HG02588 (cell line): ENCODE measurements at regions not wholly inside any gene's neighbourhood (a gene's known extent, or its start where the extent isn't known, plus 50 kb on each side); places are given as distances from the start of the nearest gene placed in this dataset.

Experiments
- ATAC-seq: cut with Tn5 transposase; IDR thresholded peaks from one replicate; pipeline ENCODE4 v1.9.1; 2021; ENCODE audit warnings: mild to moderate bottlenecking, moderate library complexity; ENCODE audit not compliant: unreplicated experiment

- no peak for ATAC-seq
Observed at GRCh38 chr11:71078482-71078881, 173.9 kb downstream of the SHANK2 start.

- ATAC-seq: no peak
Observed at GRCh38 chr11:71076525-71077304, 175.7 kb downstream of the SHANK2 start.

DNA sequence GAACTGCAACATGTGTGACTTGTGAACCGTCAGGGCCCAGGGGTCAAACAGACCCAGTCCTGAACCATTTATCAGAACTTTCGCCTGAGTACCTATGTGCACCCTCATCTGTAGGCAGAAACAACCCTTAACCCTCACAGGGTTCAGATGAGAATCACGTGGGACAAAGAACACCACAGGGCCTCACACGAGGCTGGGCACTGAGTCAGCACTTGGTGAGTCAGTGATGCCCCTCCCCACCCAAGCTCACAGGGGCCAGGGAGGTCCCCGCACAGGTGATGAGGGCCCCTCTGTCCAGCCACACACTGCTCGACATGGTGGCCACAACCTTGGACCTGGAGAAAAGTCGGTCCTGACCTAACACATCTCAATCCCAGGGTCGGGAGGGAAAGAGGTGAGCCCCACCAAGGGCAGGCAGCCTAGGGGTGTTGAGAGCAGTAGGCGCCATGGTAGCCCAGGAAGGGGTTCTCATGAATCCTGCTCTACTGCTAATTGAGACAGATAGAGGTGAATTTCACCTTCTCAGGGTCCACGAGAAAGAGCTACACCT is 176.4 kb downstream of the SHANK2 start:
- ATAC-seq: no peak

GRCh38 chr11:71075116-71075720 is 177.2 kb downstream of the SHANK2 start:
- no peak for ATAC-seq

DNA sequence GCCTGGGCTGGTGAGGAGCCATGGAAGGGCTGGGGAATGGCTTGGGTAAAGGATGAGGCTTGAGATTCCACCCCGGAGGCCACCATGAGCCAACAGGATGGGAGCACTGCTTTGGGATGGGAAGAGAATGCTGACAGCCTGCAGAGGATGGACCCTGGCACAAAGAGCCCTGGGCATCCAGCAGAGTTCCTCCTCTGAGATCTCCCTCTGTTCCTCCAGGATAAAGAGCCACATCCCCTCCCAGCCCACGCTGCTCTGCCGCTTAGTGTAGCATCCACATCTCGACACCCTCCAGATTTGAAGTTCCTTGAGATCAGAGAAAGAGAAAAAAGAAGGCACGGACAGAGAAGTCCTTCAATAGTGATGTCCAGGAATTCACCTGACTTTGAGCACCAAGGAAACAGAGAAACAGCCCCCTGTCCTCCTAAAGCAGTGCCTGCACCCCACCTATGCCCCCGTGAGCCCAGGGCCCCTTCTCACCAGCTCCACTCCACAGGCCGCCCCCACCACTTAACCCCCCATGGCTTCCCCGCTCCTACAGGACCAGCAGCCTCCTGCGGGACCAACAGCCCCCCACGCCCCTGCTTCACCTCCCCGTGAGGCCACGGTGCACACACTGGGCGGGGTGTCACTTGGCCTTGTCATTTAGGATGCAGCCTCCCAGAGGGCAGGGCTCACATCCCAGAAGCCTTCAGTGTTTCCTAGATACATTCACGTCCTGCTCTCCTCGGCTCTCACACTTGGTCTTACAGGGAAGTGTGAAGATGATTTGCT is 180.5 kb downstream of the SHANK2 start:
- no peak for ATAC-seq

DNA sequence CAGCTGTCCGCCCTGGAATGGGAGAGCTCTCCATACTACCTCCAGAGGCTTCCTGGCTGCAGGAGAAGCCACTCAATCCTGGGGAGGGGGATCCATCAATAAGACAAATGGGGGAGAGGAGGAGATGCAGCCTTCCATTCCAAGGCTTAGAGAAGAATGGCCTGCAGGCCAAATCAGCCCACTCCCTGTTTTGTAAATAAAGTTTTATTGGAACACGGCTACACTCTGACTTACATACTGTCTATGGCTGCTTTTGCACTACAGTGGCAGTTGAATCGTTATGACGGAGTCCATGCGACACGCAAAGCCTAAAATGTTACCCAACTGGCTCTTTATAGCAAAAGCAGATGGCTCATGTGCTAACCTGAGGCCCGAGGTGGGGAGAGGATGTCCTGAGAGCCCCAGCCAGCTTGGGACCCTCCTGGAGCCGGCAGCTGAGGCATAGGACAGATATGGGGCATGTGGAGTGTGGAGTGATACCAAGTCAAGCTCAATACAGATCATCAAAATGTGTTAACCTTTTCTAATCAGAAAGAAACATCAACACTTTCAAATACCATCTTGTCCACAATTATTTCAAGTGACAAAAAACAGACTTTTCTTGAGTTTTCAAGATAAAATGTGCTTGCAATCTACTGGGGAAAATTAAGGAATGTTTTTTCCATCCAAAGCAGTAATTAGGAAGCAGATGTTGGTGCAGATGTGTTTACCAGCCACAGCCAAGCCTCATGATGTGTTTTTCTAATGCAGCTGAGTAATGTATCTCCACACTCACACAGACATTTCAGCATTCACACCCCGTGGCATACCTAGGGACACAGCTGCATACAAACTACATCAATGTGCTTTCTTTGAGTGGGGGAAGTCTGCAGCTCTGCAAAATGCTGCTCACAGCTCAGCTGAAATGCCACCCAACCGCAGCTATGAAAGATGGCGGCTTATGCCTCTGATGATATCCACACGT is 181.6 kb downstream of the SHANK2 start:
- ATAC-seq: no peak

DNA sequence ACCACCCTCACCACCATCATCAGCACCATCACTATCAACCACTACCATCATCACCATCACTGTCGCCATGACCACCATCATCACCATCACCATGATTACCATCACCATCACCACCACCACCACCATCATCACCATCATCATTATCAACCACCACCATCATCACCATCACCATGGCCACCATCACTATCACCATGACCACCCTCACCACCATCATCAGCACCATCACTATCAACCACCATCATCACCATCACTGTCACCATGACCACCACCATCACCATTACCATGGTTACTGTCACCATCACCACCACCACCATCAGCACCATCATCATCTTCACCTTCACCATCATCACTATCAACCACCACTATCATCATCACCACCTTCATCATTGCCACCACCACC is 183.4 kb downstream of the SHANK2 start:
- no peak for ATAC-seq

GRCh38 chr11:71067753-71068152 is 184.6 kb downstream of the SHANK2 start:
- no peak for ATAC-seq

DNA sequence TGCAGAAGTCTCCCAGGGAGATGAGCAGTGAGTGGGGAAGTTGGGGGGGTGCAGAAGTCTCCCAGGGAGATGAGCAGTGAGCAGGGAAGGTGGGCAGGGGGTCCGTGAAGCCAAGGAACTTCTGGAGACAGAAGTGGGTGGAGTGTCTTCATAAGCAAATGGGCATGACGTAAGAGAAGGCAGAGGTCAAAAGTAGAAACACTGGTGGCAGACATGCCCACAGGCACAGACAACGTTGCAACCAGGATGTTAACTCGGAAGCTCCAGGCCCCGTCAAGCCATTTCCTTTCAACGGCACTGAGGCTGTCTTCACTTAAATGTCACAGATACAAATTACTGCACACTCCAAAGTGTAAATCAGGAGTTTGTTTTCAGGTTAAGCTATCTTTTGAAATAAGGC is 186.1 kb downstream of the SHANK2 start:
- no peak for ATAC-seq

DNA sequence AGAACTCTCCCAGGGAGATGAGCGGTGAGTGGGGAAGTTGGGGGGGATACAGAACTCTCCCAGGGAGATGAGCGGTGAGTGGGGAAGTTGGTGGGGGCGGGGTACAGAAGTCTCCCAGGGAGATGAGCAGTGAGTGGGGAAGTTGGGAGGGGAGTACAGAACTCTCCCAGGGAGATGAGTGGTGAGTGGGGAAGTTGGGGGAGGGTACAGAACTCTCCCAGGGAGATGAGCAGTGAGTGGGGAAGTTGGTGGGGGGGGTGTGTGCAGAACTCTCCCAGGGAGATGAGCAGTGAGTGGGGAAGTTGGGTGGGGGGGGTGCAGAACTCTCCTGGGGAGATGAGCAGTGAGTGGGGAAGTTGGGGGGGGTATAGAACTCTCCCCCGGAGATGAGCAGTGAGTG is 186.5 kb downstream of the SHANK2 start:
- no peak for ATAC-seq

DNA sequence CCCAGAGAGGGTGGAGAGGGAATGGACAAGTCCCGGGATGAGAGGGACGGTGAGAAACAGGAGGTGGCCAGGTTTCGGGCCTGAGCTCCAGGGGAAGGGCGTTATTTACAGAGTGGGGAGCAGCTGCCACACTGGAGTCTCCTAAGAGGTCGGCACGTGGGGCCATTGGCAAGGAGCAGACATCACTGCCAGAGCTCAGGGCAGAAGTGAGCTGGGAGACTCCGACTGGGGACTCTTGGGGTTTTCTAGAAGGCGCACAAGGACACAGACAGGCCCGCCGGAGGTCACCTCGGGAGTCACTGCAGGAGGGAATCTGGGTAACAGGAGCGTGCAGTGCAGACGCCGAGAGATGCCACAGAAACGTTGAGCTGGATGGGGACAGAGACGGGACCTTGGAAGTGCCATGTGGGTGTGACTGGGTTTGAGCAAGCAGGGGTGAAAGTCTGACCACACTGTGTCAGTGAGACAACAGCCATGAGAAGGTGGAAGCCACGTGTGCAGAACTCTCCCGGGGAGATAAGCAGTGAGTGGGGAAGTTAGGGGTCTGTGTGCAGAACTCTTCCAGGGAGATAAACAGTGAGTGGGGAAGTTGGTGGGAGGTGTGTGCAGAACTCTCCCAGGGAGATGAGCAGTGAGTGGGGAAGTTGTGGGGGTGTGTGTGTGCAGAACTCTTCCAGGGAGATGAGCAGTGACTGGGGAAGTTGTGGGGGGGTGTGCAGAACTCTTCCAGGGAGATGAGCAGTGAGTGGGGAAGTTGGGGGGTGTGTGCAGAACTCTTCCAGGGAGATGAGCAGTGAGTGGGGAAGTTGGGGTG is 187.5 kb downstream of the SHANK2 start:
- ATAC-seq: no peak

DNA sequence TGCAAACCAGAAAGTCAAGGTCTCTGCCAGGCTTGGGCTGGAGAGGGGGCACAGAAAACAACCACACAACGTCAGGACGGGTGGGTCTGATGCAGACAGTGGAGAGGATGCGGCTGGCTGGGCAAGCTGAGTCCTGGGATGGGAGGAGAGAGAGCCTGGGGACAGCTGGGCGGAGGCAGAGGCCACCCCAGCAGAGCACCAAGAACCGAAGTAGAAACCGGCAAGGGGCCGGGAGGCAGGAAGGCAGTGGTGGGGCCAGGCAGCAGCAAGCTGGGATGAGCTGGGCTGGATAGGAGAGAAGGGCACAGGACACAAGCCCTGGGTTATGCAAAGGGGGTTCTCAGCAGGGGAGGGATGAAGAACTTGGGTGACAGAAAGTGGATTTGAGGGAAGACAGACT is 188.2 kb downstream of the SHANK2 start:
- no peak for ATAC-seq

GRCh38 chr11:71063129-71063528 is 189.2 kb downstream of the SHANK2 start:
- ATAC-seq: no peak

GRCh38 chr11:71062199-71062598 is 190.2 kb downstream of the SHANK2 start:
- ATAC-seq: no peak

GRCh38 chr11:71060391-71060791 is 192.0 kb downstream of the SHANK2 start:
- ATAC-seq: no peak

DNA sequence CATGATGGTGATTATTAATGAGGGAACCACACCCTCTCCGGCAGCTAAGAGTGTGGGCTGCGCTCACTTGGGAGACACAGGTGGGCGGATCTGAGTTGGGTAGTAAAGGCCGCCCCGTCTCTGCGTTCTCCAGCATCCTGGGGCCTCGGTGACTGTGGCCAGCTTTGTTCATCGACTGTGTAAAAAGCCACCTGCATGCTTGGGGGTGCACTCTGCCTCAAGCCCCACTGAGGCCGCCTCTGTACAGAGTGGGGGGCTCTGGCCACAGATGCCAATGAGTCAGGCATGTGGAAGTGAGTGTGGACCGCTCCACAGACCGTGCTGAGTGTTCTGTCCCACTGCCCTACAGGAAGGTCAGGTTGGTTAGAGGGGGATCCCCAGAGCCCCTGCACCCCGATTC is 192.7 kb downstream of the SHANK2 start:
- ATAC-seq: no peak

- ATAC-seq: no peak
Observed at GRCh38 chr11:71055925-71056324, 196.5 kb downstream of the SHANK2 start.
